ENCODE measurements at regions not wholly inside any gene's neighbourhood (a gene's known extent, or its start where the extent isn't known, plus 50 kb on each side); places are given as distances from the start of the nearest gene placed in this dataset.

DNA sequence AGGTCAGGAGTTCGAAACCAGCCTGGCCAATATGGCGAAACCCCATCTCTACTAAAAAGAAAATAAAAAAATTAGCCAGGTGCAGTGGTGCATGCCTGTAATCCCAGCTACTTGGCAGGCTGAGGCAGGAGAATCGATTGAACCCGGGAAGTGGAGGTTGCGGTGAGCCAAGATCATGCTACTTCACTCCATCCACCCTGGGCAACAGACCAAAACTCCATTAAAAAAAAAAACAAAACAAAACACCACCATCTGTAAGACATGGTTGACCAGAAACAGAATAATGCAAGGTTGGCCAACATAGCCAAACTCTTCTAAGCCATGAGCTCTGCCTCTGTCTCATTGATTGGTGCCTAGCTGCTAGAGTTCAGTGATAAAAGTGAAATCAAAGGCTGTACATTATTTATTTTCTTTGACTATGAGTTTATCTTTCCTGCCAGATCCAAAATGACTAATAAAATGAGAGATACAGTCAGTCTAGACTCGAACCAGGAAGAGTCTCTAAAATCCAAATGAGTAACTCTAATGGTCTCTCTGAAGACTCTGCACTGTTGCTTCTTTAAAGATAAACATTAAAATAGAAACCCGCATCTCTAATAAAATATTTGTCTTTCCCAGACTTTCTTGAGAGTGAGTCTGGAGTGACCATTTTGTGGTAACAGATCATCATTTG, 404.7 kb downstream of the DAD1 start:
- no peak for TF ChIP-seq CREB1 (IDR thresholded peaks at IDR 0.05; ENCODE audit: low read depth)
- TF ChIP-seq EGR1 (IDR thresholded peaks at IDR 0.05): no peak
- TF ChIP-seq NFIC (IDR thresholded peaks at IDR 0.05): peak; percentile 42; the same call in 1 of the 2 replicates
- TF ChIP-seq MAX (IDR thresholded peaks at IDR 0.05): 0 out of 2 replicates have a peak, but pooled peaks have one; percentile 14
- no peak for TF ChIP-seq TEAD4 (IDR thresholded peaks at IDR 0.05)

- TF ChIP-seq ZBTB7A (IDR thresholded peaks at IDR 0.05; ENCODE audit: low read depth) (no peak), TAF1 (IDR thresholded peaks at IDR 0.05; ENCODE audit: low read depth) (no peak), CREB1 (IDR thresholded peaks at IDR 0.05; ENCODE audit: low read depth) (no peak), YY1 (IDR thresholded peaks at IDR 0.05; ENCODE audit: low read depth) (no peak), FOXM1 (IDR thresholded peaks at IDR 0.05; ENCODE audit: borderline replicate concordance, low read depth) (no peak), TEAD4 (IDR thresholded peaks at IDR 0.05) (no peak), REST (IDR thresholded peaks at IDR 0.05; ENCODE audit: low read depth) (no peak), MAX (IDR thresholded peaks at IDR 0.05) (no peak), RAD21 (IDR thresholded peaks at IDR 0.05; ENCODE audit: low read depth) (no peak), TCF12 (IDR thresholded peaks at IDR 0.05; ENCODE audit: low read depth) (no peak), EP300 (IDR thresholded peaks at IDR 0.05; ENCODE audit: borderline replicate concordance) (no peak), CEBPB (IDR thresholded peaks at IDR 0.05) (no peak)
Measured at GRCh38 chr14:22180045-22180444, 409.0 kb downstream of the DAD1 start.

GRCh38 chr14:22179190-22179589, 409.8 kb downstream of the DAD1 start:
- TF ChIP-seq TCF12 (IDR thresholded peaks at IDR 0.05; ENCODE audit: low read depth): no peak
- TF ChIP-seq MAX (IDR thresholded peaks at IDR 0.05): no peak
- TF ChIP-seq YY1 (IDR thresholded peaks at IDR 0.05; ENCODE audit: low read depth): no peak
- no peak for TF ChIP-seq ZBTB7A (IDR thresholded peaks at IDR 0.05; ENCODE audit: low read depth)
- TF ChIP-seq TAF1 (IDR thresholded peaks at IDR 0.05; ENCODE audit: low read depth): no peak

DNA sequence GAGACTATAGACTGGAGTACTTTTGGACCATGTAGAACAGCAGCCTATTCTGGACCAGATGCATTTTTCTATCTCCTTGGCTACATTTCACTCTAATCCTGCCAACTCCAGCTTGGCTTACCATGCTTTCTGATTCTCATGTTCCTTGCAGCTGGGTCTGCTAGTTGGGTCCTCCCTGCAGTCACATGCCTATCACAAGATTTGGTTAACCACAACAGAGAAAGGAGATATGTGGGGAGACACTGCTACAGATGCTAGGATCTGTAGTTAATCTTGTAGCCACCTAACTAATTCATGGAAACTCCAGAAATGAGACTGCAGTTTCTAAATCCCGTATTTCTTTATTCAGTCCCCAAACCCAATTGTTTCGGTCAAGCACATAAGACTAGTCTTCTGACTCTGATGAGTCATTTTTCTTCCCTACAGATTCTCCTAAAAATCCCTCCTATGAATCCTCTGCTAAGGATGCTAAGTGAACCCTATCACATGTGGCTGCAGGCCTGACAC, 410.6 kb downstream of the DAD1 start:
- TF ChIP-seq MAX (IDR thresholded peaks at IDR 0.05): no peak
- TF ChIP-seq CREB1 (IDR thresholded peaks at IDR 0.05; ENCODE audit: low read depth): no peak
- no peak for TF ChIP-seq CEBPB (IDR thresholded peaks at IDR 0.05)
- no peak for TF ChIP-seq TAF1 (IDR thresholded peaks at IDR 0.05; ENCODE audit: low read depth)
- no peak for TF ChIP-seq YY1 (IDR thresholded peaks at IDR 0.05; ENCODE audit: low read depth)
- TF ChIP-seq USF1 (IDR thresholded peaks at IDR 0.05): no peak
- TF ChIP-seq REST (IDR thresholded peaks at IDR 0.05; ENCODE audit: low read depth): no peak
- TF ChIP-seq FOXM1 (IDR thresholded peaks at IDR 0.05; ENCODE audit: borderline replicate concordance, low read depth): no peak
- TF ChIP-seq TEAD4 (IDR thresholded peaks at IDR 0.05): no peak
- no peak for TF ChIP-seq RAD21 (IDR thresholded peaks at IDR 0.05; ENCODE audit: low read depth)
- no peak for TF ChIP-seq EP300 (IDR thresholded peaks at IDR 0.05; ENCODE audit: borderline replicate concordance)
- no peak for TF ChIP-seq NFIC (IDR thresholded peaks at IDR 0.05)
- no peak for TF ChIP-seq TCF12 (IDR thresholded peaks at IDR 0.05; ENCODE audit: low read depth)
- no peak for TF ChIP-seq EGR1 (IDR thresholded peaks at IDR 0.05)
- no peak for TF ChIP-seq ZBTB7A (IDR thresholded peaks at IDR 0.05; ENCODE audit: low read depth)

- TF ChIP-seq TEAD4 (IDR thresholded peaks at IDR 0.05) (no peak), TCF12 (IDR thresholded peaks at IDR 0.05; ENCODE audit: low read depth) (no peak), EGR1 (IDR thresholded peaks at IDR 0.05) (no peak), FOXM1 (IDR thresholded peaks at IDR 0.05; ENCODE audit: borderline replicate concordance, low read depth) (no peak), REST (IDR thresholded peaks at IDR 0.05; ENCODE audit: low read depth) (no peak), CEBPB (IDR thresholded peaks at IDR 0.05) (no peak), ZBTB7A (IDR thresholded peaks at IDR 0.05; ENCODE audit: low read depth) (no peak), MAX (IDR thresholded peaks at IDR 0.05) (no peak), RAD21 (IDR thresholded peaks at IDR 0.05; ENCODE audit: low read depth) (no peak), EP300 (IDR thresholded peaks at IDR 0.05; ENCODE audit: borderline replicate concordance) (no peak)
Measured at GRCh38 chr14:22177870-22178269, 411.2 kb downstream of the DAD1 start.
